Left lung (tissue), 4 donors: ENCODE measurements at regions not wholly inside any gene's neighbourhood (a gene's known extent, or its start where the extent isn't known, plus 50 kb on each side); places are given as distances from the start of the nearest gene placed in this dataset.
A peak's percentile ranks its signal among the peaks of the same experiment; 100 is the strongest.

ENCODE experiments used
- ATAC-seq: fragments of 200-7000 bp; cut with Tn5 transposase; one replicate; pipeline ENCODE4 v1.9.1; 2020; ENCODE audit warnings: moderate library complexity
- DNase-seq, 4 donors: peaks; one replicate each; pipeline ENCODE4 v3.0.0-alpha.2; 2013 to 2020
- H3K27ac ChIP-seq, 2 donors: fragments of 200-600 bp; sonication (generic) in 1 of 2; one replicate each; pipeline versions ENCODE4 v1.5.0 to v1.8.0; 2020 to 2021
- H3K27me3 ChIP-seq, 2 donors: fragments of 200-600 bp; sonication (generic) in 1 of 2; one replicate each; pipeline versions ENCODE4 v1.5.0 to v1.8.0; 2020 to 2021
- H3K36me3 ChIP-seq, 2 donors: fragments of 200-600 bp; sonication (generic) in 1 of 2; one replicate each; pipeline versions ENCODE4 v1.5.0 to v1.8.0; 2020 to 2021
- H3K4me1 ChIP-seq, 2 donors: fragments of 200-600 bp; one replicate each; pipeline ENCODE4 v1.8.0; 2021
- H3K4me3 ChIP-seq, 2 donors: fragments of 200-600 bp; sonication (generic) in 1 of 2; one replicate each; pipeline versions ENCODE4 v1.5.0 to v1.8.0; 2020 to 2021; ENCODE audit warnings: mild to moderate bottlenecking in 1 of 2
- H3K9me3 ChIP-seq, 2 donors: fragments of 200-600 bp; sonication (generic) in 1 of 2; one replicate each; pipeline versions ENCODE4 v1.5.0 to v1.8.0; 2020 to 2021
- intact Hi-C, 2 donors: fragments of 100-400 bp; cut with DNase I; formaldehyde crosslinking; loops; one replicate each; pipeline versions ENCODE4 v1.11.2 to v1.14.2; 2022
- TF ChIP-seq, protein P1 (sequence below), 2 donors: fragments of 200-600 bp; sonication (generic) in 1 of 2; IDR thresholded peaks; one replicate each; pipeline versions ENCODE4 v1.5.0 to v1.8.0; 2021; ENCODE audit warnings: antibody characterized with exemption in 2 of 2
- donor health status: DM: no; HTN: yes; CAD: no.
- donor health status: DM: no; HTN: no; CAD: no.

- intact Hi-C loops = no loop called here
Observed at GRCh38 chr1:101153692-101154091, 83.1 kb upstream of the S1PR1 start.

DNA sequence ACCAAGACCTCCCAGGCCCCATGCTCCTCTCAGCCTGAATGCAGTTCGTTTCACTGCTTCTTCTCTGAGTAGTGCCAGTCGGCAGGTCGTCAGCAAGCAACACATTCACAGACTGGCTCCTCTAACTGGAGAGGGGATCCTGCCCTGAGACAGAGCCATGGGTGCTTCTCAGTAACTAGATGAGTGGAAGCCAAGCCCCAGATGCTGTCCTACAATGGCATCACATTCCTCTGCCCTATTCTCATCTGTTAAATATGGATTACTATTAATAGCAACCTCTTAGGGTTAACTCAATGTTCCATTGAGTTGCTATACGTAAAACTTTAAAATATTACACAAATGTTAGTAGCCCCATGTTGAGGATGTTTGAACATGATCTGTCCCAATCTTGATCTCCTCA lies 84.2 kb upstream of the S1PR1 start:
- ATAC-seq = no peak
- H3K9me3 ChIP-seq = no peaks in the 10 kb centered on the region
- no peak for DNase-seq
- no peak overlapping the region for H3K27ac ChIP-seq
- no peak overlapping the region for H3K4me3 ChIP-seq
- H3K27me3 ChIP-seq = no peaks in the 10 kb centered on the region
- no peaks in the 10 kb centered on the region for H3K4me1 ChIP-seq
- TF ChIP-seq, protein P1, sequence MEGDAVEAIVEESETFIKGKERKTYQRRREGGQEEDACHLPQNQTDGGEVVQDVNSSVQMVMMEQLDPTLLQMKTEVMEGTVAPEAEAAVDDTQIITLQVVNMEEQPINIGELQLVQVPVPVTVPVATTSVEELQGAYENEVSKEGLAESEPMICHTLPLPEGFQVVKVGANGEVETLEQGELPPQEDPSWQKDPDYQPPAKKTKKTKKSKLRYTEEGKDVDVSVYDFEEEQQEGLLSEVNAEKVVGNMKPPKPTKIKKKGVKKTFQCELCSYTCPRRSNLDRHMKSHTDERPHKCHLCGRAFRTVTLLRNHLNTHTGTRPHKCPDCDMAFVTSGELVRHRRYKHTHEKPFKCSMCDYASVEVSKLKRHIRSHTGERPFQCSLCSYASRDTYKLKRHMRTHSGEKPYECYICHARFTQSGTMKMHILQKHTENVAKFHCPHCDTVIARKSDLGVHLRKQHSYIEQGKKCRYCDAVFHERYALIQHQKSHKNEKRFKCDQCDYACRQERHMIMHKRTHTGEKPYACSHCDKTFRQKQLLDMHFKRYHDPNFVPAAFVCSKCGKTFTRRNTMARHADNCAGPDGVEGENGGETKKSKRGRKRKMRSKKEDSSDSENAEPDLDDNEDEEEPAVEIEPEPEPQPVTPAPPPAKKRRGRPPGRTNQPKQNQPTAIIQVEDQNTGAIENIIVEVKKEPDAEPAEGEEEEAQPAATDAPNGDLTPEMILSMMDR (IDR thresholded peaks at IDR 0.05) = no peak
- no peaks in the 10 kb centered on the region for H3K36me3 ChIP-seq
- intact Hi-C loops = no loop called here

More at GRCh38 chr1:101153692-101154091, 83.1 kb upstream of the S1PR1 start:
- H3K27ac ChIP-seq = no peak overlapping the region
- ATAC-seq = peak; percentile 26
- no peak for DNase-seq
- TF ChIP-seq, protein P1 (IDR thresholded peaks at IDR 0.05) = no peak
- H3K36me3 ChIP-seq = no peaks in the 10 kb centered on the region
- no peak overlapping the region for H3K4me3 ChIP-seq
- no peaks in the 10 kb centered on the region for H3K4me1 ChIP-seq
- no peaks in the 10 kb centered on the region for H3K27me3 ChIP-seq
- no peaks in the 10 kb centered on the region for H3K9me3 ChIP-seq

GRCh38 chr1:101151286-101151685 lies 85.5 kb upstream of the S1PR1 start:
- intact Hi-C loops = no loop called here
- Histone ChIP-seq H3K27me3 (no peaks in the 10 kb centered on the region), H3K36me3 (no peaks in the 10 kb centered on the region), H3K9me3 (no peaks in the 10 kb centered on the region), H3K27ac (peak overlapping the region in 1 of 2 donors; percentile 4), H3K4me3 (no peak overlapping the region), H3K4me1 (no peaks in the 10 kb centered on the region)
- DNase-seq (peak in 2 of 4 donors; percentile 58), ATAC-seq (no peak)
- TF ChIP-seq, protein P1 (IDR thresholded peaks at IDR 0.05) = no peak

- H3K27ac ChIP-seq = peak overlapping the region in 1 of 2 donors; percentile 4
Observed at GRCh38 chr1:101150670-101151069, 86.1 kb upstream of the S1PR1 start.

DNA sequence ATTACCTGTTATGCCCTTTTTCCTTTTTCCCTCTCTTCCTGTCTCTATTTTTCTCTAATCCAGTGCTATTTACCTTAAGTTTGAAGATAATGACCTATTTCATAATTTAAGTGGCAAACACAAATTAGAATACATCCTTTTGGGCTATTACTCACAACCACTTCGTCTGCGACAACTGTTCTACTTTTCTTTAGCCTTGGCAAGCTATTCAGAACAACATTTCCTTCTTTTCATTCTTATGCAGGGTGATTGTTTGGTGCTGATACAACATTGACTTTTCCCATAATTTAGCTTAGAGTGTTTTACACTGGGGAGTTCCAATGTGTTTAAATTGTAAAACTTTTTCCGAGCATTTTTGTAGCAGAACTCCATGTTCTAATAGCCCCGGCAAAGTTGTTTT lies 86.6 kb upstream of the S1PR1 start:
- Histone ChIP-seq H3K4me3 (no peak overlapping the region), H3K27me3 (no peaks in the 10 kb centered on the region), H3K27ac (peak overlapping the region in 1 of 2 donors; percentile 4), H3K4me1 (no peaks in the 10 kb centered on the region), H3K9me3 (no peaks in the 10 kb centered on the region), H3K36me3 (no peaks in the 10 kb centered on the region)
- DNase-seq (no peak), ATAC-seq (no peak)
- intact Hi-C loops = no loop called here
- TF ChIP-seq, protein P1 (IDR thresholded peaks at IDR 0.05) = no peak

More at GRCh38 chr1:101150670-101151069, 86.1 kb upstream of the S1PR1 start:
- H3K27me3 ChIP-seq = no peaks in the 10 kb centered on the region
- intact Hi-C loops = no loop called here
- no peaks in the 10 kb centered on the region for H3K9me3 ChIP-seq
- no peaks in the 10 kb centered on the region for H3K36me3 ChIP-seq
- H3K4me3 ChIP-seq = no peak overlapping the region
- DNase-seq (no peak), ATAC-seq (no peak)
- TF ChIP-seq, protein P1 (IDR thresholded peaks at IDR 0.05) = no peak
- no peaks in the 10 kb centered on the region for H3K4me1 ChIP-seq
